ENCODE measurements at regions not wholly inside any gene's neighbourhood (a gene's known extent, or its start where the extent isn't known, plus 50 kb on each side); places are given as distances from the start of the nearest gene placed in this dataset.
"Not testable (repeated sequence)": the region's sequence is repeated elsewhere in the genome, so short reads cannot be mapped to it uniquely, and the experiment has no call there.

DNA sequence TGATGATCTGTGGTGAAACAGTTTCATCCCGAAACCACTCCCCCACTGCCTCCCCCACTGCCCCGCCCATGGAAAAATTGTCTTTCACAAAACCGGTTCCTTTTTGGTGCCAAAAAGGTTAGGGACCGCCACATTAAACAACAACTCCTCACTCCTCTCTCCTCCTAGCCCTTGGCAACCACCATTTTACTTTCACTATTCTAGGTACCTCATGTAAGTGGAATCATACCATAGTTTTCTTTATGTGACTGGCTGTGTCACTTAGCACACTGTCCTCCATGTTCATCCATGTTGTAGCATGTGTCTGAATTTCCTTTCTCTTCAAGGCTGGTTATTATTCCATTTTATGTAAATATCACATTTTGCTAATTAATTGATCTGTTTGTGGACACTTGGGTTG is 99.3 kb downstream of the UTRN start:
- TF ChIP-seq, protein P1, sequence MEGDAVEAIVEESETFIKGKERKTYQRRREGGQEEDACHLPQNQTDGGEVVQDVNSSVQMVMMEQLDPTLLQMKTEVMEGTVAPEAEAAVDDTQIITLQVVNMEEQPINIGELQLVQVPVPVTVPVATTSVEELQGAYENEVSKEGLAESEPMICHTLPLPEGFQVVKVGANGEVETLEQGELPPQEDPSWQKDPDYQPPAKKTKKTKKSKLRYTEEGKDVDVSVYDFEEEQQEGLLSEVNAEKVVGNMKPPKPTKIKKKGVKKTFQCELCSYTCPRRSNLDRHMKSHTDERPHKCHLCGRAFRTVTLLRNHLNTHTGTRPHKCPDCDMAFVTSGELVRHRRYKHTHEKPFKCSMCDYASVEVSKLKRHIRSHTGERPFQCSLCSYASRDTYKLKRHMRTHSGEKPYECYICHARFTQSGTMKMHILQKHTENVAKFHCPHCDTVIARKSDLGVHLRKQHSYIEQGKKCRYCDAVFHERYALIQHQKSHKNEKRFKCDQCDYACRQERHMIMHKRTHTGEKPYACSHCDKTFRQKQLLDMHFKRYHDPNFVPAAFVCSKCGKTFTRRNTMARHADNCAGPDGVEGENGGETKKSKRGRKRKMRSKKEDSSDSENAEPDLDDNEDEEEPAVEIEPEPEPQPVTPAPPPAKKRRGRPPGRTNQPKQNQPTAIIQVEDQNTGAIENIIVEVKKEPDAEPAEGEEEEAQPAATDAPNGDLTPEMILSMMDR (IDR thresholded peaks at IDR 0.05; ENCODE audit: low read depth, low read length), result no peak
- Histone ChIP-seq H3K36me3 (no peaks in the 10 kb centered on the region), H3K9me3 (no peaks in the 10 kb centered on the region), H3K4me3 (ENCODE audit: low read depth, low read length) (no peak overlapping the region), H3K4me1 (no peaks in the 10 kb centered on the region), H3K27me3 (0 out of 2 replicates have a peak, but pooled peaks cover 3% of the 10 kb centered on the region)
- DNase-seq, result no peak

DNA sequence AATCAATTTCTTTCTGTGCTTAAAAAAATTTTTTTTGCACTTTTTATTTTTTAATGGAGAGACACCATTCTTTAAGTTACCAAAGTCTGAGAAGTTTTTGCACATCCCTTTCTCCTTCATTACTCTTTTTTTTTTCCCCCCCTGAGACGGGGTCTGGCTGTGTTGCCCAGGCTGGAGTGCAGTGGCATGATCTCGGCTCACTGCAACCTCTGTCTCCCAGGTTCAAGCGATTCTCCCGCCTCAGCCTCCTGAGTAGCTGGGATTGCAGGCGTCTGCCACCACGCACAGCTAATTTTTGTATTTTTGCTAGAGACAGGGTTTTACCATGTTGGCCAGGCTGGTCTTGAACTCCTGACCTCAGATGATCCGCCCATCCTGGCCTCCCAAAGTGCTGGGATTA is 104.3 kb downstream of the UTRN start:
- DNase-seq; H3K9me3 ChIP-seq; H3K4me1 ChIP-seq; H3K4me3 ChIP-seq (ENCODE audit: low read depth, low read length); H3K27me3 ChIP-seq; H3K36me3 ChIP-seq: not testable (repeated sequence)

DNA sequence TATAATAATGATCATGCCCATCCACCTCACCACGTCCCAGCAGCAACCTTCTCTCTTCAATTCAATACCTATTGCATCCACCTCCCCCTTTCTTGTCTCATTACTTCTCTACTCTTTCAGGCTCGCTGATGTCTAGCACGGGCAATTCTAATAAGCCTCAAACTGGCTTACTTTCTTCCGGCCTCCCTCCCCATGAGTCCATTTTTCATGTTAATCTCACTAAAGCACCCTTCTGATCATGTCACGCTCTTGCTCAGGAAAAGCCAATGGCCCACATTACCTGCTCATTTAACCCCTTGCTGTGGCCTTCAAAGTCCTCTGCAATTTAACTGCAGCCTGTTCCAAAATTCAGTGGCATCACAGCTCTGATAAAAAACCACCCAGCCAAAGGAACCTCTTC is 105.1 kb downstream of the UTRN start:
- no peaks in the 10 kb centered on the region for H3K4me1 ChIP-seq
- no peaks in the 10 kb centered on the region for H3K27me3 ChIP-seq
- no peaks in the 10 kb centered on the region for H3K9me3 ChIP-seq
- no peak for DNase-seq
- TF ChIP-seq, protein P1 (IDR thresholded peaks at IDR 0.05; ENCODE audit: low read depth, low read length), result no peak
- H3K4me3 ChIP-seq (ENCODE audit: low read depth, low read length), result no peak overlapping the region
- H3K36me3 ChIP-seq, result no peaks in the 10 kb centered on the region

DNA sequence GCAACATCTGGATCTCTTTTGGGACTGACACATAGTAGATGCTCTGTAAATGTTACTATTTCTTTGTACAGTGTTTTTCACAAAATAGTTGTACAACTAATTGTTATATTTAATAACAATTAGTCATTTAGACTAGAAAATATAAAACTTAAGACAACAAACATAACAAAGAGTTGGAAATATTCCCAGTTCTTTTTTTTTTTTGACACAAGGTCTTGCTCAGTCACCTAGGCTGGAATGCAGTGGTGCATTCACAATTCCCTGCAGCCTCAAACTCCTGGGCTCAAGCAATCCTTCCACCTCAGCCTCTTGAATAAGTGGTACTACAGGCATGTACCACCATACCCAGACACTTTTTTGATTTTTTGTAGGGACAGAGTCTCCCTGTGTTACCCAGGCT is 105.8 kb downstream of the UTRN start:
- H3K4me1 ChIP-seq, result no peaks in the 10 kb centered on the region
- H3K9me3 ChIP-seq, result no peaks in the 10 kb centered on the region
- TF ChIP-seq, protein P1 (IDR thresholded peaks at IDR 0.05; ENCODE audit: low read depth, low read length), result no peak
- no peak overlapping the region for H3K4me3 ChIP-seq (ENCODE audit: low read depth, low read length)
- DNase-seq, result no peak
- H3K36me3 ChIP-seq, result no peaks in the 10 kb centered on the region
- no peaks in the 10 kb centered on the region for H3K27me3 ChIP-seq

DNA sequence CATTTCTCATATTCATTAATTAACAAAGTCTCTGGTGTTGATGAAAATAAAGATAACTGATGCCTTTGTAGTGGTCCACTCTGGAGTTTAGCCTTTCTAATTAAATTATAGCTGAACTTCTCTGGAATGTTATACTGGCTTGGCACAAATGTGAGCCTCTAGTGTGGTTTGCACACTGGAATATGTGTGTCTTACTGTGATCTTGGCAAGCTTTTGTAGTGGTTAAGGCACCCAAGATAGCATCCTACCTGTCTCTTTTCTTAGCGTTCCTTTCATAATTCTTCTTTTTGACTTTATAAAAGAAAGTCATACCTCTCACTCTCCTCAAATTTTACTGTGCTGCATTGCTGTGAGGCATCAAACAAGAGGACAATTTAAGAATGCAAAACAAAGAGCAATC is 107.4 kb downstream of the UTRN start:
- no peaks in the 10 kb centered on the region for H3K27me3 ChIP-seq

DNA sequence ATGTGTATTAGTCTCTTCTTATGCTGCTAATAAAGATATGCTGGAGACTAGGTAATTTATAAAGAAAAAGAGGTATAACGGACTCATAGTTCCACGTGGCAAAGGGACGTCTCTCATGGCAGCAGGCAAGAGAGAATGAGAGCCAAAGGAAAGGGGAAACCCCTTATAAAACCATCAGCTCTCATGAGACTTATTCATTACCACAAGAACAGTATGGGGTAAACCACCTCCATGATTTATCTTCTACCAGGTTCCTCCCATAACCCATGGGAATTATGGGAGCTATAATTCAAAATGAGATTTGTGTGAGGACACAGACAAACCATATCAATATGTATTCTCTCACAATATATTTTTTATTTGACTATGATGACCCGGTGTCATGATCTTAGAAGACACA is 109.1 kb downstream of the UTRN start:
- TF ChIP-seq, protein P1 (IDR thresholded peaks at IDR 0.05; ENCODE audit: low read depth, low read length), result no peak
- Histone ChIP-seq H3K4me3 (ENCODE audit: low read depth, low read length) (no peak overlapping the region), H3K36me3 (no peaks in the 10 kb centered on the region)

More for the DNA sequence above, 107.4 kb downstream of the UTRN start:
- Histone ChIP-seq H3K4me1 (no peaks in the 10 kb centered on the region), H3K9me3 (no peaks in the 10 kb centered on the region), H3K4me3 (ENCODE audit: low read depth, low read length) (no peak overlapping the region), H3K36me3 (no peaks in the 10 kb centered on the region)
- TF ChIP-seq, protein P1 (IDR thresholded peaks at IDR 0.05; ENCODE audit: low read depth, low read length), result no peak
- DNase-seq, result no peak

DNA sequence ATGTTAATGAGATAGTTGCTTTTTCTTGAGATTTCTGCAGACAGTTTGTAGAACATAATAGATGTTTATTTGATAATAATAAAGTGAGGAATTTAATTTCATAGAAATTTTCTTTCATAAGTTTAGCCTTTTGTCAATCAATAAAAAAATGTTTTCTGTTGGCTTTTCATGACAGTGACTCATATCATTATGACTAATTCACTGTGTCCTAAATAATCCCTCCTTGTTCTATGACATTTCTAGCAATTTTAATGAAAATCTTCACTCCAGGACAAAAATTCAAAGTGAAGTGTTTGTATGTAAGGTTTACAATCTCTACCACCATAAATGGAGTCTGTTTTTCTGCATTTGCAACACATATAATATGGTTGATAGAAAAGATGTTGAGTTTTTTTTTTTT is 109.9 kb downstream of the UTRN start:
- Histone ChIP-seq H3K27me3 (no peaks in the 10 kb centered on the region), H3K9me3 (no peaks in the 10 kb centered on the region), H3K4me1 (no peaks in the 10 kb centered on the region), H3K36me3 (no peaks in the 10 kb centered on the region), H3K4me3 (ENCODE audit: low read depth, low read length) (no peak overlapping the region)
- TF ChIP-seq, protein P1 (IDR thresholded peaks at IDR 0.05; ENCODE audit: low read depth, low read length), result no peak
- DNase-seq, result no peak

More for the DNA sequence above, 109.1 kb downstream of the UTRN start:
- no peaks in the 10 kb centered on the region for H3K9me3 ChIP-seq
- no peak for DNase-seq
- no peaks in the 10 kb centered on the region for H3K27me3 ChIP-seq
- H3K4me1 ChIP-seq, result no peaks in the 10 kb centered on the region
